H1 (cell line): ENCODE measurements at regions not wholly inside any gene's neighbourhood (a gene's known extent, or its start where the extent isn't known, plus 50 kb on each side); places are given as distances from the start of the nearest gene placed in this dataset.

Experiments used
- CTCF ChIA-PET: fragments of 300-600 bp; sonication (Branson Sonifier 250); formaldehyde crosslinking; loops from one replicate; lab custom pipeline; 2021; ENCODE audit not compliant: partially characterized antibody; lab: Charles Lee
- POLR2A ChIA-PET: fragments of 300-600 bp; sonication (Branson Sonifier 250); formaldehyde crosslinking; loops from one replicate; lab custom pipeline; 2021; ENCODE audit warnings: inconsistent platforms; ENCODE audit not compliant: partially characterized antibody; lab: Charles Lee
- DNase-seq, 2 experiments: peaks; one replicate each; pipeline versions ENCODE4 v3.0.0 to v3.0.0-alpha.2; 2010 to 2022; ENCODE audit warnings: low spot score in 2 of 2, low read depth in 1 of 2, mixed read lengths in 1 of 2
- FAIRE-seq: peaks from 2 replicates; lab custom pipeline; 2011; peaks lifted over from hg19 to GRCh38; lab: Jason Lieb, UNC
- H2AFZ ChIP-seq: 2 replicates; pipeline ENCODE4 v1.8.1; 2012; ENCODE audit warnings: low read length, inconsistent platforms
- H2AK5ac ChIP-seq: 2 replicates; pipeline ENCODE4 v1.6.1; 2013; ENCODE audit warnings: low read depth, low read length
- H2BK120ac ChIP-seq: replicated peaks from 2 replicates; pipeline ENCODE3; 2013; ENCODE audit warnings: low read depth, low read length, inconsistent platforms
- H2BK12ac ChIP-seq: 2 replicates; pipeline ENCODE4 v1.6.1; 2013; ENCODE audit warnings: low read depth, low read length
- H2BK15ac ChIP-seq: 2 replicates; pipeline ENCODE4 v1.6.1; 2013; ENCODE audit warnings: low read length
- H2BK20ac ChIP-seq: 2 replicates; pipeline ENCODE4 v1.6.1; 2013; ENCODE audit warnings: low read length
- H2BK5ac ChIP-seq: 2 replicates; pipeline ENCODE4 v1.6.1; 2013; ENCODE audit warnings: low read depth, low read length
- H3K14ac ChIP-seq: 2 replicates; pipeline ENCODE4 v1.6.1; 2013; ENCODE audit warnings: inconsistent platforms; ENCODE audit not compliant: insufficient read length
- H3K18ac ChIP-seq: 2 replicates; pipeline ENCODE4 v1.6.1; 2013; ENCODE audit warnings: low read length; ENCODE audit errors: extremely low read depth
- H3K23ac ChIP-seq: 2 replicates; pipeline ENCODE4 v1.6.1; 2013; ENCODE audit warnings: inconsistent platforms; ENCODE audit not compliant: insufficient read length
- H3K23me2 ChIP-seq: 2 replicates; pipeline ENCODE4 v1.6.1; 2013; ENCODE audit warnings: low read depth, low read length
- H3K27ac ChIP-seq: 2 replicates; pipeline ENCODE4 v1.6.1; 2011; ENCODE audit warnings: low read depth, low read length, inconsistent platforms
- H3K27me3 ChIP-seq, 4 experiments: replicated peaks in 1 of 4; 1 replicate in 1 of 4; 2 replicates in 3 of 4; pipeline versions ENCODE4 v1.6.1 to v1.8.1; 2011 to 2013; ENCODE audit warnings: low read length in 3 of 4, mild to moderate bottlenecking in 3 of 4, inconsistent platforms in 2 of 4, mixed read lengths in 2 of 4, moderate library complexity in 1 of 4; ENCODE audit not compliant: control insufficient read depth in 3 of 4, insufficient read depth in 3 of 4; ENCODE audit errors: extremely low read depth in 1 of 4
- H3K36me3 ChIP-seq, 4 experiments: 2 replicates each; pipeline versions ENCODE4 v1.6.1 to v1.8.1; 2011 to 2013; ENCODE audit warnings: mild to moderate bottlenecking in 4 of 4, low read length in 3 of 4, moderate library complexity in 2 of 4, control low read depth in 1 of 4, inconsistent platforms in 1 of 4; ENCODE audit not compliant: insufficient read depth in 4 of 4, control insufficient read depth in 2 of 4
- H3K4ac ChIP-seq: replicated peaks from 2 replicates; pipeline ENCODE3; 2013; ENCODE audit warnings: low read length, low read depth, mixed read lengths, inconsistent platforms; ENCODE audit not compliant: insufficient read length
- H3K4me1 ChIP-seq, 4 experiments: replicated peaks in 1 of 4; 1 replicate in 1 of 4; 2 replicates in 3 of 4; pipeline versions ENCODE4 v1.6.1 to v1.8.1; 2011 to 2013; ENCODE audit warnings: low read length in 3 of 4, inconsistent platforms in 2 of 4, mixed read lengths in 1 of 4; ENCODE audit not compliant: insufficient read depth in 4 of 4, control insufficient read depth in 3 of 4
- H3K4me2 ChIP-seq, 2 experiments: 2 replicates each; pipeline versions ENCODE4 v1.6.1 to v1.8.1; 2011 to 2013; ENCODE audit warnings: low read depth in 2 of 2, low read length in 2 of 2, control low read depth in 1 of 2, inconsistent platforms in 1 of 2, mild to moderate bottlenecking in 1 of 2; ENCODE audit not compliant: insufficient read depth in 1 of 2
- H3K4me3 ChIP-seq, 4 experiments: fragments of 200-600, 300-600 bp in 1 of 4; sonication (generic), shearing (Covaris generic), sonication (Bioruptor Twin) in 1 of 4; 2 replicates each; pipeline versions ENCODE4 v1.5.1 to v1.8.1; 2011 to 2016; ENCODE audit warnings: low read length in 4 of 4, low read depth in 3 of 4, control low read depth in 2 of 4, inconsistent platforms in 2 of 4, mild to moderate bottlenecking in 2 of 4, mixed read lengths in 1 of 4, moderate library complexity in 1 of 4; ENCODE audit not compliant: insufficient read depth in 2 of 4; ENCODE audit errors: extremely low read depth in 1 of 4
- H3K56ac ChIP-seq: replicated peaks from 2 replicates; pipeline ENCODE3; 2013; ENCODE audit warnings: low read depth, mild to moderate bottlenecking, mixed read lengths, low read length, inconsistent platforms; ENCODE audit not compliant: insufficient read length
- H3K79me1 ChIP-seq: 2 replicates; pipeline ENCODE4 v1.6.1; 2013; ENCODE audit warnings: low read depth, low read length, control low read depth
- H3K79me2 ChIP-seq, 2 experiments: 2 replicates each; pipeline versions ENCODE4 v1.6.1 to v1.8.1; 2012 to 2013; ENCODE audit warnings: low read length in 2 of 2, mild to moderate bottlenecking in 2 of 2, inconsistent platforms in 1 of 2; ENCODE audit not compliant: insufficient read depth in 2 of 2, control insufficient read depth in 1 of 2
- H3K9ac ChIP-seq, 4 experiments: replicated peaks in 1 of 4; 1 replicate in 1 of 4; 2 replicates in 3 of 4; pipeline versions ENCODE4 v1.6.1 to v1.8.1; 2011 to 2013; ENCODE audit warnings: low read depth in 3 of 4, low read length in 3 of 4, control low read depth in 2 of 4, mild to moderate bottlenecking in 2 of 4, moderate library complexity in 2 of 4, inconsistent platforms in 1 of 4; ENCODE audit errors: extremely low read depth in 1 of 4
- H3K9me3 ChIP-seq, 2 experiments: 2 replicates each; pipeline versions ENCODE4 v1.6.1 to v1.8.1; 2012 to 2013; ENCODE audit warnings: mild to moderate bottlenecking in 2 of 2, moderate library complexity in 2 of 2, control low read depth in 1 of 2, inconsistent platforms in 1 of 2, low read depth in 1 of 2, low read length in 1 of 2, mixed read lengths in 1 of 2; ENCODE audit not compliant: insufficient read depth in 2 of 2
- H4K20me1 ChIP-seq, 2 experiments: replicated peaks in 1 of 2; 2 replicates each; pipeline versions ENCODE3 to v1.8.1; 2011 to 2013; ENCODE audit warnings: inconsistent platforms in 2 of 2, low read length in 2 of 2, mild to moderate bottlenecking in 1 of 2; ENCODE audit not compliant: insufficient read depth in 2 of 2, control insufficient read depth in 1 of 2
- H4K5ac ChIP-seq: 2 replicates; pipeline ENCODE4 v1.6.1; 2013; ENCODE audit warnings: low read length, low read depth, mixed read lengths, inconsistent platforms; ENCODE audit not compliant: insufficient read length
- H4K8ac ChIP-seq: 2 replicates; pipeline ENCODE4 v1.8.0; 2013; ENCODE audit warnings: mild to moderate bottlenecking, moderate library complexity, low read length, inconsistent platforms; ENCODE audit not compliant: insufficient read depth; ENCODE audit errors: extremely low read depth
- H4K91ac ChIP-seq: replicated peaks from 2 replicates; pipeline ENCODE3; 2013; ENCODE audit warnings: low read length, mixed read lengths, inconsistent platforms; ENCODE audit not compliant: insufficient read length
- BACH1 ChIP-seq: IDR thresholded peaks from 2 replicates; pipeline ENCODE4 v1.6.1; 2012; ENCODE audit warnings: low read length, improper control_type of control experiment
- SRF ChIP-seq: IDR thresholded peaks from 2 replicates; pipeline ENCODE4 v1.6.1; 2011; ENCODE audit warnings: mild to moderate bottlenecking, low read depth, low read length, moderate library complexity
- WGBS, 2 experiments: shearing (Covaris generic) in 1 of 2; methylation state at CpG; one replicate each; pipeline versions ENCODE4 v1.1.6 to v1.1.7; 2013 to 2015; ENCODE audit warnings: low lambda C conversion rate in 2 of 2, mixed read lengths in 2 of 2, inconsistent platforms in 1 of 2, low coverage in 1 of 2, missing lambda C conversion rate in 1 of 2; ENCODE audit not compliant: insufficient replicate concordance in 2 of 2, insufficient coverage in 1 of 2, insufficient read length in 1 of 2; ENCODE audit errors: extremely low coverage in 1 of 2, missing lambda C conversion rate in 1 of 2; 5-methylcytosine and 5-hydroxymethylcytosine counted together

GRCh38 chr5:87877495-87877894, 391.1 kb downstream of the TMEM161B start:
- H3K36me3 ChIP-seq = no peaks in the 10 kb centered on the region
- H3K18ac ChIP-seq = no peak overlapping the region
- no peak overlapping the region for H3K56ac ChIP-seq
- CTCF ChIA-PET = no interaction called here
- H4K8ac ChIP-seq = no peak overlapping the region
- no peak overlapping the region for H2BK20ac ChIP-seq
- no peak overlapping the region for H3K4me3 ChIP-seq
- H4K20me1 ChIP-seq = no peaks in the 10 kb centered on the region
- H3K4ac ChIP-seq = no peak overlapping the region
- no peak overlapping the region for H3K4me2 ChIP-seq
- H3K27me3 ChIP-seq = no peaks in the 10 kb centered on the region
- DNase-seq (no peak), FAIRE-seq (no peak)
- no peak overlapping the region for H3K14ac ChIP-seq
- peaks cover 0 to 5% (median under 1%) of the 10 kb centered on the region in 4 experiments; a peak in 2 of 7 replicates for H3K4me1 ChIP-seq
- no peak overlapping the region for H2BK120ac ChIP-seq
- H3K79me2 ChIP-seq = no peaks in the 10 kb centered on the region
- no peaks in the 10 kb centered on the region for H3K23me2 ChIP-seq
- no peak overlapping the region for H4K91ac ChIP-seq
- no peak overlapping the region for H2BK15ac ChIP-seq
- TF ChIP-seq SRF (peak; percentile 71), BACH1 (no peak)
- WGBS, 2 experiments = 71% methylated on average over 2 of the region's 2 CpGs; no CpG with 5 or more reads in 1 of the 2 experiments
- POLR2A ChIA-PET = no interaction called here
- H2BK5ac ChIP-seq = no peak overlapping the region
- no peaks in the 10 kb centered on the region for H3K9me3 ChIP-seq
- H2BK12ac ChIP-seq = no peak overlapping the region
- no peaks in the 10 kb centered on the region for H3K79me1 ChIP-seq
- H2AK5ac ChIP-seq = no peak overlapping the region
- no peak overlapping the region for H2AFZ ChIP-seq
- H3K23ac ChIP-seq = no peak overlapping the region
- no peak overlapping the region for H4K5ac ChIP-seq
- H3K27ac ChIP-seq = no peak overlapping the region
- no peak overlapping the region for H3K9ac ChIP-seq
